Cardiac muscle cell (in vitro differentiated cells and primary cell): ENCODE measurements at regions not wholly inside any gene's neighbourhood (a gene's known extent, or its start where the extent isn't known, plus 50 kb on each side); places are given as distances from the start of the nearest gene placed in this dataset.

Experiments
- DNase-seq, 2 donors: peaks; one replicate each; pipeline versions ENCODE4 v3.0.0 to v3.0.0-alpha.2; 2010 to 2017; ENCODE audit warnings: low read depth in 1 of 2, low spot score in 1 of 2
- H3K27ac ChIP-seq: fragments of 200-600 bp; sonication (generic); 2 replicates; pipeline ENCODE4 v1.5.1; 2016
- H3K27me3 ChIP-seq: fragments of 200-600 bp; sonication (generic); 2 replicates; pipeline ENCODE4 v1.6.0; 2016; ENCODE audit warnings: control low read depth
- H3K36me3 ChIP-seq: fragments of 200-600 bp; sonication (generic); 2 replicates; pipeline ENCODE4 v1.5.1; 2016; ENCODE audit warnings: control low read depth
- H3K4me1 ChIP-seq: fragments of 200-600 bp; sonication (generic); 2 replicates; pipeline ENCODE4 v1.8.1; 2017; ENCODE audit warnings: low read depth, mild to moderate bottlenecking, mixed run types
- H3K4me3 ChIP-seq: fragments of 200-600 bp; sonication (generic); 2 replicates; pipeline ENCODE4 v1.5.1; 2016; ENCODE audit warnings: mild to moderate bottlenecking
- H3K9me3 ChIP-seq: fragments of 200-600 bp; sonication (generic); 2 replicates; pipeline ENCODE4 v1.5.1; 2017; ENCODE audit warnings: low read depth, mild to moderate bottlenecking, control low read depth
- CTCF ChIP-seq: IDR thresholded peaks from 2 replicates; pipeline ENCODE4 v1.5.1; 2012; ENCODE audit warnings: low read depth, mild to moderate bottlenecking, low read length

- Histone ChIP-seq H3K4me3 (no peak overlapping the region), H3K4me1 (no peaks in the 10 kb centered on the region), H3K9me3 (no peaks in the 10 kb centered on the region), H3K27me3 (no peaks in the 10 kb centered on the region), H3K36me3 (no peaks in the 10 kb centered on the region), H3K27ac (no peak overlapping the region)
- TF ChIP-seq CTCF = no peak
- DNase-seq = no peak
Observed at GRCh38 chr2:211176514-211177141, 620.2 kb downstream of the CPS1 start.

- Histone ChIP-seq H3K9me3 (no peaks in the 10 kb centered on the region), H3K36me3 (no peaks in the 10 kb centered on the region), H3K27ac (no peak overlapping the region), H3K4me3 (no peak overlapping the region), H3K4me1 (no peaks in the 10 kb centered on the region), H3K27me3 (no peaks in the 10 kb centered on the region)
- TF ChIP-seq CTCF = no peak
- DNase-seq = peak in 1 of 2 donors; percentile 20
Observed at GRCh38 chr2:211181626-211182025, 625.2 kb downstream of the CPS1 start.

GRCh38 chr2:211187602-211188001, 631.2 kb downstream of the CPS1 start:
- no peaks in the 10 kb centered on the region for H3K9me3 ChIP-seq
- no peak overlapping the region for H3K27ac ChIP-seq
- H3K36me3 ChIP-seq = no peaks in the 10 kb centered on the region
- no peak for DNase-seq
- no peak overlapping the region for H3K4me3 ChIP-seq
- no peaks in the 10 kb centered on the region for H3K27me3 ChIP-seq
- H3K4me1 ChIP-seq = no peaks in the 10 kb centered on the region
- TF ChIP-seq CTCF = no peak

- Histone ChIP-seq H3K27ac (no peak overlapping the region), H3K4me1 (peaks cover 8% of the 10 kb centered on the region), H3K36me3 (no peaks in the 10 kb centered on the region), H3K27me3 (no peaks in the 10 kb centered on the region), H3K4me3 (no peak overlapping the region), H3K9me3 (no peaks in the 10 kb centered on the region)
- no peak for DNase-seq
- no peak for TF ChIP-seq CTCF
Observed at GRCh38 chr2:211203986-211204385, 647.6 kb downstream of the CPS1 start.

GRCh38 chr2:211204456-211204855, 648.1 kb downstream of the CPS1 start:
- no peak for DNase-seq
- H3K4me1 ChIP-seq = peaks cover 8% of the 10 kb centered on the region
- TF ChIP-seq CTCF = no peak
- no peak overlapping the region for H3K4me3 ChIP-seq
- H3K9me3 ChIP-seq = no peaks in the 10 kb centered on the region
- H3K27me3 ChIP-seq = no peaks in the 10 kb centered on the region
- H3K27ac ChIP-seq = peak overlapping the region; percentile 47
- H3K36me3 ChIP-seq = no peaks in the 10 kb centered on the region
